SH-SY5Y (cell line): ENCODE measurements at regions not wholly inside any gene's neighbourhood (a gene's known extent, or its start where the extent isn't known, plus 50 kb on each side); places are given as distances from the start of the nearest gene placed in this dataset.

ENCODE experiments used
- GATA2 ChIP-seq: IDR thresholded peaks from 2 replicates; pipeline ENCODE4 v1.6.1; 2011; ENCODE audit warnings: mild to moderate bottlenecking, low read depth, low read length
- GATA3 ChIP-seq: IDR thresholded peaks from 2 replicates; pipeline ENCODE4 v1.6.1; 2011; ENCODE audit warnings: low read depth, mild to moderate bottlenecking, low read length, moderate library complexity

DNA sequence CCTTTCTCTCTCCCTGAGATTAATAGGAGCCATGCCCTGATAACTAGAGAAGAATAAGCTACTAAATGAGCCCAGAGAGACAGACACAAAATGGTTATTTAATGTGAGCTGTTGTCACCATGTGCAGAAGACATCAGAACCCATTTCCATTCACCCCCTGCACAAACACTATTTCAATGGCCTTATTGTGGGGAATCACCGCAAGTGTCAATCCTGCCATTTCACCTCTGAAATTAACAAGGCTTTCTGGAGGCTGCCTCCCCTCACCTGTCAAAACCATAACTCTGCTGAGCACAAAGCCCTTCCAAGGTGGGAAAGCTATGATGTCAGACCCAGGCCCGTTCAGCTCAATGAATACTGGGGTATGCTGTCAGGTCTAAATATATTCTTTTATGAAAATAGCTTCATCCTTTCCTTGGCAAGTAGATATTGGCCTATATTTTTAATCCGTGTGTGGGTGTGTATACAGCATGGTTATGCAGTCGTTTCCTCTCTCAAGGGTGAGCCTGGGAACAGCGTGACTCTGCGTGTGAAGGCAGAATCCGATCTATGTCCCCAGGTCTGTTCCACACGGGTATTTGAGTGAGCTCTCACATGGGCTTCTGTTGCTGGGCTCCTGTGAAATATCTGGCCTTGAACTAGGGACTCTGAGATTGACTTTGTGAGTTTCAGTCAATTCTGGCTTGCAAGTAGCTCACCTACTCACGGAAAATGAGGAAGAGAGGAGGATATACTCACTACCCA is 266.3 kb downstream of the FBXW7 start:
- TF ChIP-seq GATA3 (no peak), GATA2 (no peak)

DNA sequence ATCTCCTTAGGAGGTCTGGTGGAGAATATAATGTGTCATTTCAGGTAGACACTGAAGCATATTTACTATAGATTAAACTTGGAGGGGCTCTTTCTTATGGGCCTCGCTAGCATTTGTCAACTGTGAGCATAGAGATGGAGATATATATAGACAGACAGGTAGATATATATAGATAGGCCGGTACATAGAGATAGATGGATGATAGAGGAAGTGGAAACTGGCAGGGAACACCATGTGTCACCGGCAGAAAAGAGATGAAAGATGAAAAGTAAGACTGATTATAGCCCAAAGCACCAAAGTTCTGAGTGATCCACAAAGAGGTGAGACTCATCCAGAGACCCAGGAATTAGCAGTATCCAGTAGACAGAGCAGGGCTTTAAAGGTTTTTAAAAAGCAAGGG is 268.1 kb downstream of the FBXW7 start:
- TF ChIP-seq GATA3 (no peak), GATA2 (no peak)

DNA sequence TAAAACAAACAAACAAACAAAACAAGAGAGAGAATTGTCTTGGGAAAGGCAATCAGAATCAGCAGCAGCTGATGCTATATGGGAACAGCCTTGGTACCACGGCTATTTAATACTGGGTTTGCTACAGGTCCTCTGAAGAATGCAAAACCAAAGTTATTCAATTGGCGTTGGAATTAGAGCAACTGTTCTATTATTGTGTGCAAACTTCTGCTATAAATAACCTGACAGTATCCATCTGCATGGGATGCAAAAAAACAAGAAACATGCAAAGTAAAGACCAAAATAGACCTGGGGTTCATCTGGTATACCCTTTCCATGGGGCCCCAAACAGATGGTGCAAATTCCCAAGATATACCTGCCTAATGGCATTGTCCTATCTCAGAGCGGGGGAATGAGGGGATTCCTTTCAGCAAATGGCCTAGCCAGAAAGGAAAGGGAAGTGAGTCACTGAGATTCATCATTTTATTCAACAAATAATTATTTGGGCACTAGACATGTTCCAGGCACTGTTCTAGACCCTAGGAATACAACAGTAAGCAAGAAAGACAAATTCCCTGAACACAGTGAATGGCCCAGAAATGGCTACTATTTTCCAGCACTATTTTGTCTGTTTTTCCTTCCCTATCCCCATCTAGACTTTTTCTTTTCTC is 268.9 kb downstream of the FBXW7 start:
- TF ChIP-seq GATA3 (no peak), GATA2 (no peak)

DNA sequence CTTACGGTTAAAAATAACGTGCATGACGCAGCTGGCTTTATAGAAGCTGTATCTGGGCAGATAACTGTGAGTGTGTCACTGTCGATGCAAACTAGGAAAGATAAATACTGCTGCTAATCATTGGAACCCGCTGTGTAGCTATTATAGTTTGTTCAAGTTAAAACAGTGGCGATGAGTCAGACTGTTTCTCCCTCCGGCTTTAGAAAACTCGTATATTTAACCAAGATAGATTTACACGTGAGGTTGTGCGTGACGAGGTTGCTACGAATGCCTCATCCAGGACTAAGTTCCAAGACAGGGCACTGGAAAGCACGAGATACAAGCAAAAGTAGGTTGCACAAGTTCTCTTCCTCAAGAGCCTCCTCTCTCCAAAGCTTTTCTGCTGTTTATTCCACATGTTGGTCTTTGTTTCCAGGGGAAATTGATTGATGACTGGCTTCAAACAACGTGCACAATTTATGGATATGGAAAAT is 270.7 kb downstream of the FBXW7 start:
- no peak for TF ChIP-seq GATA3

DNA sequence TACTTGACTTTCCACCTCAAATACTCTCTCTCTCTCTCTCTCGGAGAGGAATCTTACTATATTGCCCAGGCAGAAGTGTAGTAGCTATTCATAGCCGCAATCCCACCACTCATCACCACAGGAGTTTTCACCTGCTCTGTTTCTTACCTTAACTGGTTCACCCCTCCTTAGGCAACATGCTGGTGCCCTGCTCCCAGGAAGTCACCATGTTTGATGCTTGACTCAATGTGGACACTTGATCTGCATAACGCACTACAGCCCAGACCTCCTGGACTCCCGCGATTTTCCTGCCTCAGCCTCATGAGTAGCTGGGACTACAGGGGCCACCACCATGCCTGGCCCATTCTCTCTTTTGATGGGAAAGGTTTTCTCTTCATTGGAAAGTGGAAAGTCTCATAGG is 271.8 kb downstream of the FBXW7 start:
- TF ChIP-seq GATA2: no peak
- TF ChIP-seq GATA3: no peak

DNA sequence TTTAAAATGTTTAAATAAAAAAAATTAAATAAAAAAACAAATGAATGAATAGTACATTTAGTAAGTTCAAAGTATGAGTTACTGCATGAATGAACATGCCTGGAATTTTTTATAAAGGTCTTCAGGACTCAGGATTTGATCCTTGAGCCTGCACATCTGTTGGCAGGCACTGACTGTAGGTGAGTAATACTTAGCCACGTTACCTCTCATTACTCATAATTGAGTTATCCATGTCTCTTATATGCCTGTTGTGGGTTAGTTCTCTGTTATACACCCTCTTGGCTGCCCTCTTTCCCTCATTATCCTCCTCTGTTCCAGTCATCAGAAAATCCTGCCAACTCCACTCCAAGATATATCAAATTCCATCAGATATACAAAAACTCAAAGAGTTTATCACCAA is 276.0 kb downstream of the FBXW7 start:
- no peak for TF ChIP-seq GATA3
- no peak for TF ChIP-seq GATA2

DNA sequence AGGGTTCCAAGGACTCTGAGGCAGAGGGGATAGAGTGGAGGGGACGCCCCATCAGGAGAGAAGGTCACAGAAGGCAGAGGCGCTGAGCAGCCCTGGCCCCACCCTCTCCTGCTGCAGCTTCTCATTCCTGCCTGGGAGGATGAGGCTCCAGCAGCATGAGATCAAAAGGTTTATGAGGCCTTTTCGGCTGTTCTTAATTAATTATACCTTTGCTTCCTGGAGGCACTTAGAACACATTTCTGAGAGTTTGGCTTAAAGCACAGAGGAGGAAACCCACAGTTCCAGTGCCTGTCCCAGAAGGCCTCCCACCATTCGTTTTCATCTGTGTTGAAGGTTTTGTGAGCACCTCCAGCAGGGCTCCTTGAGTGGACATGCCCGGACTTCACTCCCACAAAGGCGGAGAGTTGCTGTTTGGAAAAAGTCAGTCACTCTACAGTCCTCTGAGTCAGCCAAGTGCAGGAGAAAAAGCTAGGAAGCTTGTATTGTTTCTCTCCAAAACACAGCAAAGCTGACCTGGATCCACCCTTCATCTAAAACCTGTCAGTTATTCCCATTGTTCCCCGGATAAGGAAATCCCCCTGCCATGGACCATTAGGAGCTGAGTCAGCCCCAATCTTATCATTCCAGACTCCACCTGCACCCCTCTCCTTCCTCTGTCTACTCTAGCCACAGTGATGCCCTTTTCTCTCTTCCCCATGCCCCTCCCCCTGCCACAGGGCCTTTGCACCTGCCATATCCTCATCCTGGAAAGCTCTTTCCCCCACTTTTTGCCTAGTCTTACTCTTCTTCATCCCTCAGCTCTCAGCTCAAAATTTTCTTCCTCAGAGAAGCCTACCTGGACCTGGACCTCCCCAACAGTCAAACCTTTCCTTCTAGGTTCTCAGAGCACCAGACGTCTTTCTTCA is 276.8 kb downstream of the FBXW7 start:
- TF ChIP-seq GATA3 (no peak), GATA2 (no peak)

DNA sequence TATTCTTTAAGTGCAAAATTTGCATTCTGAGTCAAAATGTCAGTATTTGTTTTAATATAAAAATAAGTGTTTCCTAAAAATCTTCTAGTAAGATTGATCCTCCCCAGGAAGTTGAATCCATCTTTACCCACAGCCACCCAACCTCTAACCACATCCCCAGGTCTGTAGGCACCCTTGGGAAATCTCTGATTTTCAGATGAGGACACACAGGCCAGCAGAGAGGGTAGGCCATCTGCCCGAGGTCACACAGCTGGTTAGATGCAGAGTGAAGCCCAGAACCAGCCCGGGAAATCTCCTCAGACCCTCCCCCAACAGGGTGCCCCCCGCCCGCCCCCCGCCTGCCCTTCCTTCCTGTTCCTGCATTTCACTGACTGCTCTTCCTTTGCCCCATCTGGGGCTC is 277.5 kb downstream of the FBXW7 start:
- TF ChIP-seq GATA3 (no peak), GATA2 (no peak)

DNA sequence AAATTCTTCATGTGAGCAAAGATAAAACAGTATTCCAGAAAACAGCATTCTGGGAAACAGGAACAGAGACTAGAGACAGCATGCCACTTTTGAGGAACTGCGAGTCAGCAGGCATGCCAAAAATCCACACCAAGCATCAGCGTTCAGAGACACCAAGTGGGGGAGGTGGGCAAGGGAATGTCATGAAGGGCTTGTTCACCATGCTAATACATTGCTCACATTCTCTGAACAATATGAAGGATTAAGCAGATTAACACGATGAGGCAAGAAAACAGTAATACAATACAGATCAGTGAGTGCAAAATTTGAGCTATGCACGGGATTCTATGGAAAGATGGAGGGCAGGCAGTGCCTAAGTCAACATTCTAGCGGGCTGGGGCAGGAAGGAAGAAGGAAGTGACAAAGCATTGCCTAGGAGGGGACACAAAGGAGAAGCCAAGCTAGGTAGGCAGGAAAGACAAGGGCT is 278.3 kb downstream of the FBXW7 start:
- TF ChIP-seq GATA2: no peak
- TF ChIP-seq GATA3: no peak

DNA sequence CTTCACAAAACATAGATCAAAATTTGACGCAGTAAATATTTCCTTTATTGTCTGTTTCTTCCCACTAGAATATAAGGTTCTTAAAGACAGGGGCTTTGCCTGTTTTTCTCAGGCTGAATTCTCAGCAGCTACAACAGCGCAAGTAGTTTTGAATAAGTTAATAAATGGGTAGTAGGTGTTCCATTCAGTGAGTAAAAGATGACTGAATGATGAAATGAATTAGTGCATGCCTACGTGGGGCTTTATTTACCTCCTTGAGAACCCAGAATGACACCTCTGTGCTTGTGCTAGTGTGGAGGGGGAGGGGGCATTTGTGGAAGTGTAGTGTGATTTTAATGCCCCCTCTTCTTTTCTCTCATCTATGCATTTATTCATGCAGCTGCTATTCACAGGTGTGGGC is 278.9 kb downstream of the FBXW7 start:
- TF ChIP-seq GATA2 (no peak), GATA3 (no peak)

DNA sequence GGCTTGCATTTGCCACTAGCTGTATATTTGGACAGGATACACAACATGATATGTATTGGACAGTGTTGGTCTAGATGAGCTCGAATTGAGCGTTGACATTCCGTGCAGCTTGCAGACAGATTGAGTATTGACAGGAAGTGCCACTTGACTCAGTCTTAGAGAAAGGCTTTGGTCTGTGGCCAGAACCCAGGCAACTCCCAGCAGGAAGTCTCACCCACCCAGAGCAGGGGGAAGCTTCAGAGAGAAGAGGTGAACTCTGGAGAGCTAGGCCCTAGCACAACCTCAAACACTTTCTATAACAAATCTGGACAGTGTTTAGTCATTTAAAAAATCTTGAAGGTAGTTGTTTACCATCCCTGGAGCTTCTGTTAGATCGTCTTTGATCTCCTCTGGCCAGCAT is 280.5 kb downstream of the FBXW7 start:
- TF ChIP-seq GATA3 (no peak), GATA2 (no peak)

DNA sequence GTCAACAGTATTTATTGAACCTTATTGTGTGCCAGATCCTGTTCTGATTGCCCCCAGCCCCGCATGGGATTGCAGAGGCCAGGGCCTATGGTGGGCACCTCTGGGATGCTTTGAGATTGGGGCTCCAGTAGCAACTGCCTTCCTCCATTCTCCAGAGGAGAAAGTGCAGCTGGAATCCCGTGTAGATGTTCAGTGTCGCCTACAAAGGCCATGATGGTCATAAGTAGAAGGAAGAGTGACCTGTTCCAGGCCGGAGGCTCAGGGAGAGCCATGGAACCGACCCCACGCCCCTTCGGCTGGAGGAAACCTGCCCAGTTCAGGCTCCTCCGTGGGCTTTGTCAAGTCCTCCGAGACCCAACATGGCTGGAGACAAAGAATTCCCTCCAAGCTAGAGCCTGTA is 287.5 kb downstream of the FBXW7 start:
- TF ChIP-seq GATA2 (no peak), GATA3 (no peak)

DNA sequence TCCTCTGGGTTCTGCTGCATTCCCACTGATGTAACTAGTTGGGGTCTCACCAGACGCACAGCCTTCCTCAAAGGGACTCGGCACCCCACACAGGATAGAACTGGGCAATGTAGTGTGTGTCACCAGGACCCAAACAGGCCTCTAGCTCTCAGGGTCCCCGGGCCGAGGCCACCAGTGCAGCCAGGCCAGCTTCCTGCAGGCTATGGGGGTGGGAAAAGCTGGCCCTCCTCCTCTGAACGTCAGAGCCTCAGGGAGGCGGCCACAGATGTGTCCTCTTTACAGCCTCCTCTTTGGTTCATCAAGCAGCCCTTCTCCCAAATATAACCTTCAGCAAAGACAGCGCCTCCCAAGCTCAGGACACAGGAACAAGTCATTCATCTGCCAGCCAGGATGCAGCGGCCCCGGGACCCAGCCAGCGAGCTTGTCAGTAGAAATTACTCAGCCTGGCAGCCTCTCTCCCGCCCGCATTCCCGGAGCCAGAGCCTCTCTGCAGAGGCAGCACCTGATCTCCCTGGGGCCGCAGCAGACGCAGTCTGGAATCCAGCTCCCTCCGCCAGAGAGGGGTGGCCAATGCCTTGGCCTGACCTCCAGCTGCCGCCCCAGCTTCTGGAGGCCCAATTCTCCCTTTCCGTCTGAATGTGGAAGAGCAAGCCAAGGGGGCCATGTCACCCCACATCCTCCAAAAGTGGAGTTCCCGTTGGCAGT is 288.5 kb downstream of the FBXW7 start:
- TF ChIP-seq GATA3 (no peak), GATA2 (no peak)

DNA sequence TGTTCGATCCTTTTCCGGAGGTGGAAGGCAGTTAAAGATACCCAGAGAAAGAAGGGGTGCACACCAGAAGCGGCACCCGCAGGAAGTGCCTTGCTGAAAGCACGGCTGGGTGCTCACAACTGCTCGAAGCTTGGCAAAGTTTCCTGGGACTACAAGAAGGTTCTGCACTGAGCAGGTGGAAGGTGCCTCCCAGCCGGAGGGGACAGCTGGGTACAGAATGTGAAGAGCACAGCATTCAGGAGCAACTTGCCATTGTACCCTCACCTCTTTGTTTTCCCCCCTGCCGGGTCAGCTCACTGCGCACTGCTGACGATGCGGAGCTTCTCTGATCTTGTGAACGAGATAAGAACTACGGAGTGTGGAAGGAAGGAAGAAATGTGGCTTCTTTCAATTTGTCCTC is 289.2 kb downstream of the FBXW7 start:
- TF ChIP-seq GATA2 (no peak), GATA3 (no peak)

DNA sequence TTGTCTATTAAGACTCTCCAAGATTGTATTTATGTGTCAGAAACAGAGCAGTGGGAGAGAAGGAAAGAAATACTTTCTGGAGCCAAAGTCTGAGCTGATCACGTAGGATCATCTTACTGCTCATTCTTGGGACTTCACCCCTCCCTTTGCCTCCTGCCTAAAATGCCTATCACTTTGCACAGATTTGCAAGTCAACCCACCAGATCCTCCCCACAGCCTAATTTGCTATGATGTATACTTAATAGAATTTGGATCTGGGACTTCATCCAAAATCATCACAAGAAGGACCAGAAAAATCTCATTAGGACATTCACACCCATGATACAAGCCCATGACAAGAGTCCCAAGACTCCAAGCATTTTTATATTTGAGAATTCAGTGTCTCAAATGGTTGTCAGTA is 290.2 kb downstream of the FBXW7 start:
- TF ChIP-seq GATA3: no peak
- TF ChIP-seq GATA2: no peak
